ENCODE measurements at regions not wholly inside any gene's neighbourhood (a gene's known extent, or its start where the extent isn't known, plus 50 kb on each side); places are given as distances from the start of the nearest gene placed in this dataset.

GRCh38 chr4:124530464-124531077 is 182.0 kb downstream of the ANKRD50 start:
- ChIA-PET POLR2A (no interaction called here), CTCF (no interaction called here)
- no peaks in the 10 kb centered on the region for H3K9me3 Mint-ChIP-seq
- H3K4me1 Mint-ChIP-seq, result no peaks in the 10 kb centered on the region
- no peaks in the 10 kb centered on the region for H3K27me3 Mint-ChIP-seq
- no peak for DNase-seq
- H3K27ac Mint-ChIP-seq, result no peak overlapping the region
- no peaks in the 10 kb centered on the region for H3K36me3 Mint-ChIP-seq (ENCODE audit: low read depth)
- H3K4me3 Mint-ChIP-seq, result no peak overlapping the region

- Mint-ChIP-seq H3K27ac (no peak overlapping the region), H3K4me1 (no peaks in the 10 kb centered on the region), H3K27me3 (no peaks in the 10 kb centered on the region), H3K4me3 (no peak overlapping the region), H3K9me3 (no peaks in the 10 kb centered on the region), H3K36me3 (ENCODE audit: low read depth) (no peaks in the 10 kb centered on the region)
- POLR2A ChIA-PET, result no interaction called here
- CTCF ChIA-PET, result no interaction called here
- DNase-seq, result no peak
Measured at GRCh38 chr4:124534131-124534530, 178.4 kb downstream of the ANKRD50 start.

GRCh38 chr4:124535003-124535402 is 177.5 kb downstream of the ANKRD50 start:
- Mint-ChIP-seq H3K9me3 (no peaks in the 10 kb centered on the region), H3K36me3 (ENCODE audit: low read depth) (no peaks in the 10 kb centered on the region), H3K4me1 (no peaks in the 10 kb centered on the region), H3K27ac (no peak overlapping the region), H3K27me3 (no peaks in the 10 kb centered on the region), H3K4me3 (no peak overlapping the region)
- ChIA-PET CTCF (interaction anchor here (0.6 kb wide), 1 partner anchor 778 kb away, joined by 3 read pairs; no protein-coding TSS in a partner anchor), POLR2A (no interaction called here)
- DNase-seq, result no peak

GRCh38 chr4:124536946-124537345 is 175.6 kb downstream of the ANKRD50 start:
- CTCF ChIA-PET, result no interaction called here
- DNase-seq, result no peak
- Mint-ChIP-seq H3K4me1 (no peaks in the 10 kb centered on the region), H3K36me3 (ENCODE audit: low read depth) (no peaks in the 10 kb centered on the region), H3K9me3 (no peaks in the 10 kb centered on the region), H3K27ac (no peak overlapping the region), H3K27me3 (no peaks in the 10 kb centered on the region), H3K4me3 (no peak overlapping the region)
- POLR2A ChIA-PET, result no interaction called here

- H3K36me3 Mint-ChIP-seq (ENCODE audit: low read depth), result no peaks in the 10 kb centered on the region
- no peaks in the 10 kb centered on the region for H3K9me3 Mint-ChIP-seq
- ChIA-PET CTCF (no interaction called here), POLR2A (no interaction called here)
- no peak for DNase-seq
- H3K27ac Mint-ChIP-seq, result no peak overlapping the region
- H3K27me3 Mint-ChIP-seq, result no peaks in the 10 kb centered on the region
- no peak overlapping the region for H3K4me3 Mint-ChIP-seq
- no peaks in the 10 kb centered on the region for H3K4me1 Mint-ChIP-seq
Measured at GRCh38 chr4:124537971-124538370, 174.6 kb downstream of the ANKRD50 start.

GRCh38 chr4:124540014-124540413 is 172.5 kb downstream of the ANKRD50 start:
- no peaks in the 10 kb centered on the region for H3K4me1 Mint-ChIP-seq
- H3K36me3 Mint-ChIP-seq (ENCODE audit: low read depth), result no peaks in the 10 kb centered on the region
- H3K27ac Mint-ChIP-seq, result no peak overlapping the region
- H3K4me3 Mint-ChIP-seq, result no peak overlapping the region
- ChIA-PET CTCF (no interaction called here), POLR2A (no interaction called here)
- no peaks in the 10 kb centered on the region for H3K27me3 Mint-ChIP-seq
- H3K9me3 Mint-ChIP-seq, result no peaks in the 10 kb centered on the region
- DNase-seq, result no peak

GRCh38 chr4:124541652-124542420 is 170.7 kb downstream of the ANKRD50 start:
- Mint-ChIP-seq H3K27me3 (no peaks in the 10 kb centered on the region), H3K4me3 (no peak overlapping the region), H3K36me3 (ENCODE audit: low read depth) (no peaks in the 10 kb centered on the region), H3K27ac (no peak overlapping the region), H3K9me3 (no peaks in the 10 kb centered on the region), H3K4me1 (no peaks in the 10 kb centered on the region)
- POLR2A ChIA-PET, result no interaction called here
- no peak for DNase-seq
- CTCF ChIA-PET, result no interaction called here

- Mint-ChIP-seq H3K27ac (no peak overlapping the region), H3K36me3 (ENCODE audit: low read depth) (no peaks in the 10 kb centered on the region), H3K4me3 (no peak overlapping the region), H3K27me3 (no peaks in the 10 kb centered on the region), H3K9me3 (no peaks in the 10 kb centered on the region), H3K4me1 (no peaks in the 10 kb centered on the region)
- ChIA-PET CTCF (no interaction called here), POLR2A (no interaction called here)
- no peak for DNase-seq
Measured at GRCh38 chr4:124555959-124556358, 156.6 kb downstream of the ANKRD50 start.

GRCh38 chr4:124564121-124564520 is 148.4 kb downstream of the ANKRD50 start:
- H3K36me3 Mint-ChIP-seq (ENCODE audit: low read depth), result no peaks in the 10 kb centered on the region

GRCh38 chr4:124565371-124565770 is 147.2 kb downstream of the ANKRD50 start:
- no peaks in the 10 kb centered on the region for H3K4me1 Mint-ChIP-seq
- no peaks in the 10 kb centered on the region for H3K9me3 Mint-ChIP-seq
- H3K36me3 Mint-ChIP-seq (ENCODE audit: low read depth), result no peaks in the 10 kb centered on the region
- ChIA-PET POLR2A (no interaction called here), CTCF (no interaction called here)
- H3K4me3 Mint-ChIP-seq, result no peak overlapping the region
- H3K27ac Mint-ChIP-seq, result no peak overlapping the region
- no peaks in the 10 kb centered on the region for H3K27me3 Mint-ChIP-seq
- no peak for DNase-seq

More at GRCh38 chr4:124564121-124564520, 148.4 kb downstream of the ANKRD50 start:
- POLR2A ChIA-PET, result no interaction called here
- Mint-ChIP-seq H3K4me3 (no peak overlapping the region), H3K4me1 (no peaks in the 10 kb centered on the region), H3K27ac (no peak overlapping the region), H3K9me3 (no peaks in the 10 kb centered on the region), H3K27me3 (no peaks in the 10 kb centered on the region)
- no peak for DNase-seq
- CTCF ChIA-PET, result no interaction called here

GRCh38 chr4:124566030-124566429 is 146.5 kb downstream of the ANKRD50 start:
- ChIA-PET CTCF (no interaction called here), POLR2A (no interaction called here)
- Mint-ChIP-seq H3K27ac (no peak overlapping the region), H3K4me1 (no peaks in the 10 kb centered on the region), H3K4me3 (no peak overlapping the region), H3K9me3 (no peaks in the 10 kb centered on the region), H3K36me3 (ENCODE audit: low read depth) (no peaks in the 10 kb centered on the region), H3K27me3 (no peaks in the 10 kb centered on the region)
- no peak for DNase-seq

GRCh38 chr4:124573056-124573455 is 139.5 kb downstream of the ANKRD50 start:
- Mint-ChIP-seq H3K4me3 (no peak overlapping the region), H3K27ac (no peak overlapping the region), H3K9me3 (no peaks in the 10 kb centered on the region), H3K4me1 (no peaks in the 10 kb centered on the region), H3K36me3 (ENCODE audit: low read depth) (no peaks in the 10 kb centered on the region), H3K27me3 (no peaks in the 10 kb centered on the region)
- ChIA-PET POLR2A (no interaction called here), CTCF (no interaction called here)
- no peak for DNase-seq

GRCh38 chr4:124579896-124580295 is 132.6 kb downstream of the ANKRD50 start:
- H3K36me3 Mint-ChIP-seq (ENCODE audit: low read depth), result no peaks in the 10 kb centered on the region
- no peak for DNase-seq
- H3K4me1 Mint-ChIP-seq, result no peaks in the 10 kb centered on the region
- ChIA-PET CTCF (no interaction called here), POLR2A (no interaction called here)
- no peak overlapping the region for H3K27ac Mint-ChIP-seq
- no peak overlapping the region for H3K4me3 Mint-ChIP-seq
- no peaks in the 10 kb centered on the region for H3K27me3 Mint-ChIP-seq
- H3K9me3 Mint-ChIP-seq, result no peaks in the 10 kb centered on the region

GRCh38 chr4:124583797-124584196 is 128.7 kb downstream of the ANKRD50 start:
- H3K27me3 Mint-ChIP-seq, result no peaks in the 10 kb centered on the region
- H3K4me1 Mint-ChIP-seq, result no peaks in the 10 kb centered on the region
- no peaks in the 10 kb centered on the region for H3K36me3 Mint-ChIP-seq (ENCODE audit: low read depth)
- ChIA-PET POLR2A (interaction anchor here (0.6 kb wide), 1 partner anchor 16 kb away, joined by 5 read pairs; no protein-coding TSS in a partner anchor), CTCF (no interaction called here)
- no peak for DNase-seq
- H3K27ac Mint-ChIP-seq, result no peak overlapping the region
- H3K9me3 Mint-ChIP-seq, result peaks cover 2% of the 10 kb centered on the region
- no peak overlapping the region for H3K4me3 Mint-ChIP-seq
